ENCODE measurements at regions not wholly inside any gene's neighbourhood (a gene's known extent, or its start where the extent isn't known, plus 50 kb on each side); places are given as distances from the start of the nearest gene placed in this dataset.

- H3K4me3 ChIP-seq (ENCODE audit: low read depth, low read length): no peak overlapping the region
- no peaks in the 10 kb centered on the region for H3K9me3 ChIP-seq (ENCODE audit: control insufficient read depth, insufficient read depth, low read length)
- no peaks in the 10 kb centered on the region for H3K36me3 ChIP-seq (ENCODE audit: control insufficient read depth, insufficient read depth, low read length)
- H3K27me3 ChIP-seq (ENCODE audit: control insufficient read depth, insufficient read depth, low read length): no peaks in the 10 kb centered on the region
- H3K4me1 ChIP-seq (ENCODE audit: control insufficient read depth, insufficient read depth, low read length): no peaks in the 10 kb centered on the region
- H3K9ac ChIP-seq (ENCODE audit: low read depth, low read length): no peak overlapping the region
Measured at GRCh38 chr6:133740218-133740617, 148.7 kb upstream of the TCF21 start.

GRCh38 chr6:133740816-133741215 is 148.1 kb upstream of the TCF21 start:
- Histone ChIP-seq H3K36me3 (ENCODE audit: control insufficient read depth, insufficient read depth, low read length) (no peaks in the 10 kb centered on the region), H3K4me3 (ENCODE audit: low read depth, low read length) (no peak overlapping the region), H3K9ac (ENCODE audit: low read depth, low read length) (no peak overlapping the region), H3K9me3 (ENCODE audit: control insufficient read depth, insufficient read depth, low read length) (no peaks in the 10 kb centered on the region), H3K4me1 (ENCODE audit: control insufficient read depth, insufficient read depth, low read length) (no peaks in the 10 kb centered on the region), H3K27me3 (ENCODE audit: control insufficient read depth, insufficient read depth, low read length) (no peaks in the 10 kb centered on the region)

GRCh38 chr6:133741375-133741861 is 147.5 kb upstream of the TCF21 start:
- Histone ChIP-seq H3K9me3 (ENCODE audit: control insufficient read depth, insufficient read depth, low read length) (no peaks in the 10 kb centered on the region), H3K4me1 (ENCODE audit: control insufficient read depth, insufficient read depth, low read length) (no peaks in the 10 kb centered on the region), H3K27me3 (ENCODE audit: control insufficient read depth, insufficient read depth, low read length) (no peaks in the 10 kb centered on the region), H3K4me3 (ENCODE audit: low read depth, low read length) (no peak overlapping the region), H3K36me3 (ENCODE audit: control insufficient read depth, insufficient read depth, low read length) (no peaks in the 10 kb centered on the region), H3K9ac (ENCODE audit: low read depth, low read length) (no peak overlapping the region)

DNA sequence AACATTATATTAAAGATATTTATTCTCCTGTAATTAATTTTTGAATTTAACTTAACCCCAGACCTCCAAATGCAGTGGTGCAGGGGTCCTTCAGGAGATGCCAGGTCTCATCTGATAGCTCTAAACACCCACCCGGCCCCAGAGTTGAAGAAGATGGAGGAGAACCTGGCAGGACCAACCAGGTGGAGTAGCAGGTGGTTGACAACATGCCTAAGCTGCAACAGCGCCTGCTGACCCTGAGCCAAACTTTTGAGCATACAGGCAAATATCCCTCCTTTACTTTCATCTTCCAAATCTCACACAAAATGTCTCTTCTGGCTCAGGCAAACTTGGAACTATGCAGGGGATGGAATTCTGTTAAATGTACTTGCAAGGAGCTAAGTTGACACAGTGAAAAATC is 145.3 kb upstream of the TCF21 start:
- H3K36me3 ChIP-seq (ENCODE audit: control insufficient read depth, insufficient read depth, low read length): no peaks in the 10 kb centered on the region
- no peak overlapping the region for H3K9ac ChIP-seq (ENCODE audit: low read depth, low read length)
- H3K9me3 ChIP-seq (ENCODE audit: control insufficient read depth, insufficient read depth, low read length): no peaks in the 10 kb centered on the region
- no peaks in the 10 kb centered on the region for H3K4me1 ChIP-seq (ENCODE audit: control insufficient read depth, insufficient read depth, low read length)
- no peaks in the 10 kb centered on the region for H3K27me3 ChIP-seq (ENCODE audit: control insufficient read depth, insufficient read depth, low read length)
- H3K4me3 ChIP-seq (ENCODE audit: low read depth, low read length): no peak overlapping the region

DNA sequence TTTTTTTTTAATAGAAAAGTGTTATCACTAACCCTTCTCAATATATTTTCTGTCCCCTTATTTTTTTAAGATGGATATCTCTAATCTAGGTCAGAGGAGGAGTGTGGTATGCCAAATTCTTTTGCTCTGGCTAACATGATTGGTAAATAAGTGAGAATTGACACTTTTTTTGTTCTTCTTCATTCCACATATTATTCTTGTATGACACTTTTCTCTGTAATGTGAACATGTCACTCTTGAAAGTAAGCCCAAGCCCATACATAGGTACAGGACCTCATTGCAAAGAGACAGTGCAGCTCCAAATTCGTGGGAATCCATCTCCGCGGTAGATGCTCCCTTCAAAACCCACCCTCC is 142.5 kb upstream of the TCF21 start:
- H3K4me1 ChIP-seq (ENCODE audit: control insufficient read depth, insufficient read depth, low read length): no peaks in the 10 kb centered on the region
- no peaks in the 10 kb centered on the region for H3K27me3 ChIP-seq (ENCODE audit: control insufficient read depth, insufficient read depth, low read length)
- no peak overlapping the region for H3K4me3 ChIP-seq (ENCODE audit: low read depth, low read length)
- H3K9ac ChIP-seq (ENCODE audit: low read depth, low read length): no peak overlapping the region
- no peaks in the 10 kb centered on the region for H3K36me3 ChIP-seq (ENCODE audit: control insufficient read depth, insufficient read depth, low read length)
- H3K9me3 ChIP-seq (ENCODE audit: control insufficient read depth, insufficient read depth, low read length): no peaks in the 10 kb centered on the region

GRCh38 chr6:133748628-133749027 is 140.3 kb upstream of the TCF21 start:
- no peak overlapping the region for H3K9ac ChIP-seq (ENCODE audit: low read depth, low read length)
- no peaks in the 10 kb centered on the region for H3K4me1 ChIP-seq (ENCODE audit: control insufficient read depth, insufficient read depth, low read length)
- H3K9me3 ChIP-seq (ENCODE audit: control insufficient read depth, insufficient read depth, low read length): no peaks in the 10 kb centered on the region
- no peaks in the 10 kb centered on the region for H3K36me3 ChIP-seq (ENCODE audit: control insufficient read depth, insufficient read depth, low read length)
- H3K4me3 ChIP-seq (ENCODE audit: low read depth, low read length): no peak overlapping the region
- H3K27me3 ChIP-seq (ENCODE audit: control insufficient read depth, insufficient read depth, low read length): no peaks in the 10 kb centered on the region

DNA sequence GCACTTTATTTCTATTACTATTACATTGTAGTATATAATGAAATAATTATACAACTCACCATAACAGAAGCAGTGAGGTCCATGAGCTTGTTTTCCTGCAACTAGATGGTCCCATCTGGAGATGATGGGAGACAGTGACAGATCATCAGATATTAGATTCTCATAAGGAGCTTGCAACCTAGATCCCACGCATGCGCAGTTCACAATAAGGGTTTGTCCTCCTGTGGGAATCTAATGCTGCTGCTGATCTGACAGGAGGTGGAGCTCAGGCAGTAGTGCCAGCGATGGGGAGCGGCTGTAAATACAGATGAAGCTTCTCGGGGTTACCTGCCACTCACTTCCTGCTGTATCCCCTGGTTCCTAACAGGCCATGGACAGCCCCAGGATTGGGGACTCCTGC is 139.5 kb upstream of the TCF21 start:
- Histone ChIP-seq H3K36me3 (ENCODE audit: control insufficient read depth, insufficient read depth, low read length) (no peaks in the 10 kb centered on the region), H3K4me1 (ENCODE audit: control insufficient read depth, insufficient read depth, low read length) (no peaks in the 10 kb centered on the region), H3K27me3 (ENCODE audit: control insufficient read depth, insufficient read depth, low read length) (no peaks in the 10 kb centered on the region), H3K9me3 (ENCODE audit: control insufficient read depth, insufficient read depth, low read length) (no peaks in the 10 kb centered on the region), H3K9ac (ENCODE audit: low read depth, low read length) (no peak overlapping the region), H3K4me3 (ENCODE audit: low read depth, low read length) (no peak overlapping the region)

- Histone ChIP-seq H3K9ac (ENCODE audit: low read depth, low read length) (no peak overlapping the region), H3K4me1 (ENCODE audit: control insufficient read depth, insufficient read depth, low read length) (no peaks in the 10 kb centered on the region), H3K4me3 (ENCODE audit: low read depth, low read length) (no peak overlapping the region), H3K9me3 (ENCODE audit: control insufficient read depth, insufficient read depth, low read length) (no peaks in the 10 kb centered on the region), H3K36me3 (ENCODE audit: control insufficient read depth, insufficient read depth, low read length) (no peaks in the 10 kb centered on the region), H3K27me3 (ENCODE audit: control insufficient read depth, insufficient read depth, low read length) (no peaks in the 10 kb centered on the region)
Measured at GRCh38 chr6:133752129-133752528, 136.8 kb upstream of the TCF21 start.

- H3K36me3 ChIP-seq (ENCODE audit: control insufficient read depth, insufficient read depth, low read length): no peaks in the 10 kb centered on the region
- H3K9me3 ChIP-seq (ENCODE audit: control insufficient read depth, insufficient read depth, low read length): no peaks in the 10 kb centered on the region
- no peak overlapping the region for H3K9ac ChIP-seq (ENCODE audit: low read depth, low read length)
- H3K4me1 ChIP-seq (ENCODE audit: control insufficient read depth, insufficient read depth, low read length): no peaks in the 10 kb centered on the region
- no peaks in the 10 kb centered on the region for H3K27me3 ChIP-seq (ENCODE audit: control insufficient read depth, insufficient read depth, low read length)
- H3K4me3 ChIP-seq (ENCODE audit: low read depth, low read length): no peak overlapping the region
Measured at GRCh38 chr6:133753756-133754155, 135.2 kb upstream of the TCF21 start.

- no peak overlapping the region for H3K9ac ChIP-seq (ENCODE audit: low read depth, low read length)
- no peaks in the 10 kb centered on the region for H3K4me1 ChIP-seq (ENCODE audit: control insufficient read depth, insufficient read depth, low read length)
- H3K27me3 ChIP-seq (ENCODE audit: control insufficient read depth, insufficient read depth, low read length): no peaks in the 10 kb centered on the region
- H3K4me3 ChIP-seq (ENCODE audit: low read depth, low read length): no peak overlapping the region
- H3K9me3 ChIP-seq (ENCODE audit: control insufficient read depth, insufficient read depth, low read length): no peaks in the 10 kb centered on the region
- no peaks in the 10 kb centered on the region for H3K36me3 ChIP-seq (ENCODE audit: control insufficient read depth, insufficient read depth, low read length)
Measured at GRCh38 chr6:133754298-133754697, 134.6 kb upstream of the TCF21 start.

DNA sequence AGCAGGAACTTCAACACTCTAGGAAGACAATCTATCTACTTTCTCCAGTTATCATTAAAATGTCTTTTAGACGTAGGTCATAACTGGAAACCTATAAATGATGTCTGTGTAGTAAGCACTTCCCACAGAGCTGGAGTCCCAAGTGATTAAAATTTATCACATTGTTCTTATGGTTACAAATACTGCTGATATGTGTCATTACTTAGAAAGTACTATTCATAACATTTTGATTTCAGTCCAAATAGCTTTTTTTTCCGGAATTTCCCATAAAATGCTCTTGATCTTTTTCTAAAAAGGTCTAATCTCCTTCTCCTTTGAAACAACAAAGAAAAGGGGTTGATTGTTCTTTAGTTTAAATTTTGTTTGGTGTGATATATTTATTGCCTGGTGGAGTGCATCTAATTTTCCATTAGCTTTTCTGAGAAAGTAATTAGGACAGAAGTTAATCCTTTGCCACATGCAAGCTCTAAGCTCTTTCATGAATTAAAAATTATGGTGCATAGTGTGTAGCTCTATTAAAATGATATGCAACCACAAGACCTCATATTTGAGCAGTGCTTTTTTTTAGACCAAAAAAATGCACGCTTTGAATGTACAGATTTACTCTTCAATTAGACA is 132.7 kb upstream of the TCF21 start:
- Histone ChIP-seq H3K4me1 (ENCODE audit: control insufficient read depth, insufficient read depth, low read length) (no peaks in the 10 kb centered on the region), H3K27me3 (ENCODE audit: control insufficient read depth, insufficient read depth, low read length) (no peaks in the 10 kb centered on the region), H3K4me3 (ENCODE audit: low read depth, low read length) (no peak overlapping the region), H3K9ac (ENCODE audit: low read depth, low read length) (no peak overlapping the region), H3K9me3 (ENCODE audit: control insufficient read depth, insufficient read depth, low read length) (no peaks in the 10 kb centered on the region), H3K36me3 (ENCODE audit: control insufficient read depth, insufficient read depth, low read length) (no peaks in the 10 kb centered on the region)

DNA sequence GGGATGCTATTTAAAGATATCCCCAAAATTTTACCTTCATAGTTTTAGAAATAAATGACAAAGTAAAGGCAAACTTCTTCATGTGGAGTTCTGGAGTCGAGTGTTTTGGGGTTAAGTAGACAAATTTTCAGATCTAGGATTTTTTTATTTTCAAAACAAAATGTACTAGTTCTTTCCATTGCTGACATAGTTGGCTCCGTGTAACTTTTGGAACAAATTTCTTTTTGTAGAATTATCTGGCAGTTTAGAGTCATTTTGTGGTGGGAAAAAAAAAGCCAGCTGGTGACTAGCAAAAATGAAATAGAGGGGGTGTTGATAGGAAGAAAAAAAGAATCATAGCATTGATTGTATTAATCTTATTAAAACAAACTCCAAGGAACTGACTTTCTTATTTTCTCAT is 131.6 kb upstream of the TCF21 start:
- H3K9ac ChIP-seq (ENCODE audit: low read depth, low read length): no peak overlapping the region
- no peaks in the 10 kb centered on the region for H3K4me1 ChIP-seq (ENCODE audit: control insufficient read depth, insufficient read depth, low read length)
- no peaks in the 10 kb centered on the region for H3K27me3 ChIP-seq (ENCODE audit: control insufficient read depth, insufficient read depth, low read length)
- no peaks in the 10 kb centered on the region for H3K9me3 ChIP-seq (ENCODE audit: control insufficient read depth, insufficient read depth, low read length)
- H3K4me3 ChIP-seq (ENCODE audit: low read depth, low read length): no peak overlapping the region
- no peaks in the 10 kb centered on the region for H3K36me3 ChIP-seq (ENCODE audit: control insufficient read depth, insufficient read depth, low read length)

Data from iPS-15b (cell line).